Lower lobe of right lung (tissue), 2 donors: ENCODE measurements at regions not wholly inside any gene's neighbourhood (a gene's known extent, or its start where the extent isn't known, plus 50 kb on each side); places are given as distances from the start of the nearest gene placed in this dataset.

Experiments used
- ATAC-seq, 2 donors: fragments of 200-7000 bp; cut with Tn5 transposase; one replicate each; pipeline ENCODE4 v1.9.1; 2020 to 2022; ENCODE audit warnings: mild to moderate bottlenecking in 2 of 2, moderate library complexity in 2 of 2
- DNase-seq: peaks from one replicate; pipeline ENCODE4 v3.0.0-alpha.2; 2020
- H3K27ac ChIP-seq: fragments of 200-600 bp; one replicate; pipeline ENCODE4 v1.8.0; 2022
- H3K27me3 ChIP-seq: fragments of 200-600 bp; one replicate; pipeline ENCODE4 v1.8.0; 2022; ENCODE audit warnings: low read depth
- H3K36me3 ChIP-seq: fragments of 200-600 bp; one replicate; pipeline ENCODE4 v1.8.0; 2022; ENCODE audit warnings: mild to moderate bottlenecking
- H3K4me1 ChIP-seq: fragments of 200-600 bp; one replicate; pipeline ENCODE4 v1.8.0; 2022
- H3K4me3 ChIP-seq: fragments of 200-600 bp; one replicate; pipeline ENCODE4 v1.8.0; 2022; ENCODE audit warnings: mild to moderate bottlenecking
- H3K9me3 ChIP-seq: fragments of 200-600 bp; one replicate; pipeline ENCODE4 v1.8.0; 2022
- CTCF ChIP-seq: fragments of 200-600 bp; IDR thresholded peaks from one replicate; pipeline ENCODE4 v1.8.0; 2022; ENCODE audit warnings: antibody characterized with exemption, mild to moderate bottlenecking
- intact Hi-C: fragments of 100-400 bp; cut with DNase I; formaldehyde crosslinking; loops from one replicate; pipeline ENCODE4 v1.11.0; 2022
- donor health status: DM: no; HTN: yes; CAD: no; lungs with severe emphysema.

- Histone ChIP-seq H3K4me3 (no peak overlapping the region), H3K4me1 (no peaks in the 10 kb centered on the region), H3K9me3 (no peaks in the 10 kb centered on the region), H3K27me3 (no peaks in the 10 kb centered on the region), H3K36me3 (no peaks in the 10 kb centered on the region), H3K27ac (no peak overlapping the region)
- intact Hi-C loops: no loop called here
- no peak for DNase-seq
- no peak for ATAC-seq
- no peak for TF ChIP-seq CTCF
These were observed 58.0 kb upstream of the USP9Y start for GRCh38 chrY:12642986-12643385.

GRCh38 chrY:12643693-12644348 is 57.2 kb upstream of the USP9Y start:
- Histone ChIP-seq H3K36me3 (no peaks in the 10 kb centered on the region), H3K4me1 (no peaks in the 10 kb centered on the region), H3K9me3 (no peaks in the 10 kb centered on the region), H3K27me3 (no peaks in the 10 kb centered on the region), H3K4me3 (no peak overlapping the region), H3K27ac (no peak overlapping the region)
- DNase-seq (no peak), ATAC-seq (no peak)
- intact Hi-C loops: no loop called here
- TF ChIP-seq CTCF: no peak

GRCh38 chrY:12651095-12651494 is 49.9 kb upstream of the USP9Y start:
- no peaks in the 10 kb centered on the region for H3K4me1 ChIP-seq
- no peak for TF ChIP-seq CTCF
- intact Hi-C loops: no loop called here
- DNase-seq (no peak), ATAC-seq (no peak)
- no peak overlapping the region for H3K4me3 ChIP-seq
- H3K36me3 ChIP-seq: no peaks in the 10 kb centered on the region
- H3K27me3 ChIP-seq: no peaks in the 10 kb centered on the region
- H3K27ac ChIP-seq: no peak overlapping the region
- H3K9me3 ChIP-seq: no peaks in the 10 kb centered on the region
